GM12874 (cell line): ENCODE measurements at regions not wholly inside any gene's neighbourhood (a gene's known extent, or its start where the extent isn't known, plus 50 kb on each side); places are given as distances from the start of the nearest gene placed in this dataset.

Experiments
- TF ChIP-seq, protein P1 (sequence below): IDR thresholded peaks from 2 replicates; pipeline ENCODE4 v1.5.1; 2011; ENCODE audit warnings: low read depth, mild to moderate bottlenecking, control low read depth, low read length, moderate library complexity; ENCODE audit not compliant: insufficient read depth

DNA sequence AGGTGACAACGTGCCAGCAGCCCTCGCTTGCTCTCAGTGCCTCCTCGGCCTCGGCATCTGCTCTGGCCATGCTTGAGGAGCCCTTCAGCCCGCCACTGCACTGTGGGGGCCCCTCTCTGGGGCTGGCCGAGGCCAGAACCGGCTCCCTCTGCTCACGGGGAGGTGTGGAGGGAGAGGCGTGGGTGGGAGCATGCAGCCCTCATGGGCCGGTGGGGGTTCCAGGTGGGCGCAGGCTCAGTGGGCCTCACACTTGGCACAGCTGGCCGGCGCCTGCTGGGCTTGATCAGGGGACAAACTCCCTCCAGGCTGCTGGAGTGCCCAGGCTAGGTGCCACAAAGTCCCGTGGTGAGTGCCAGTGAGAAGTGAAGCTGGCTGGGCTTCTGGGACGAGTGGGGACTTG is 566.6 kb upstream of the ID4 start:
- TF ChIP-seq, protein P1, sequence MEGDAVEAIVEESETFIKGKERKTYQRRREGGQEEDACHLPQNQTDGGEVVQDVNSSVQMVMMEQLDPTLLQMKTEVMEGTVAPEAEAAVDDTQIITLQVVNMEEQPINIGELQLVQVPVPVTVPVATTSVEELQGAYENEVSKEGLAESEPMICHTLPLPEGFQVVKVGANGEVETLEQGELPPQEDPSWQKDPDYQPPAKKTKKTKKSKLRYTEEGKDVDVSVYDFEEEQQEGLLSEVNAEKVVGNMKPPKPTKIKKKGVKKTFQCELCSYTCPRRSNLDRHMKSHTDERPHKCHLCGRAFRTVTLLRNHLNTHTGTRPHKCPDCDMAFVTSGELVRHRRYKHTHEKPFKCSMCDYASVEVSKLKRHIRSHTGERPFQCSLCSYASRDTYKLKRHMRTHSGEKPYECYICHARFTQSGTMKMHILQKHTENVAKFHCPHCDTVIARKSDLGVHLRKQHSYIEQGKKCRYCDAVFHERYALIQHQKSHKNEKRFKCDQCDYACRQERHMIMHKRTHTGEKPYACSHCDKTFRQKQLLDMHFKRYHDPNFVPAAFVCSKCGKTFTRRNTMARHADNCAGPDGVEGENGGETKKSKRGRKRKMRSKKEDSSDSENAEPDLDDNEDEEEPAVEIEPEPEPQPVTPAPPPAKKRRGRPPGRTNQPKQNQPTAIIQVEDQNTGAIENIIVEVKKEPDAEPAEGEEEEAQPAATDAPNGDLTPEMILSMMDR: no peak

DNA sequence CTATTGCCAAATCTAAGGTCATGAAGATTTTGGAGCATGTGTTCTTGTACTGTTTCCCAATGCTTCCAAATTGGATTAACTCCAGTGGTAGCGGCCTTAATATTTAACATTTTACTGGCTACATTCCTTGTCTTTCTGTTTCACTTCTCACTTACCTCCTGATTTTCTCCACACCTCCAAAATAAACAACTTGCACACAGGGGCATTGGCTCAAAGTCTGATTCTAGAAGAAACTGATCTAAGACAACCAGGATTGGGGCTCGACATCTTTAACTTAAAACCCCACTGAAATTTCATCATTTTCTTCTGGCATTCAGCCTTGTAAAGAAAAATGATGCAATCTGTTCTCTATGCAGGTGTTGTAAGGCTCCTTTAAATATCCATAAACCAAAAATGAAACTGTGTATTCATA is 557.9 kb upstream of the ID4 start:
- TF ChIP-seq, protein P1: no peak

DNA sequence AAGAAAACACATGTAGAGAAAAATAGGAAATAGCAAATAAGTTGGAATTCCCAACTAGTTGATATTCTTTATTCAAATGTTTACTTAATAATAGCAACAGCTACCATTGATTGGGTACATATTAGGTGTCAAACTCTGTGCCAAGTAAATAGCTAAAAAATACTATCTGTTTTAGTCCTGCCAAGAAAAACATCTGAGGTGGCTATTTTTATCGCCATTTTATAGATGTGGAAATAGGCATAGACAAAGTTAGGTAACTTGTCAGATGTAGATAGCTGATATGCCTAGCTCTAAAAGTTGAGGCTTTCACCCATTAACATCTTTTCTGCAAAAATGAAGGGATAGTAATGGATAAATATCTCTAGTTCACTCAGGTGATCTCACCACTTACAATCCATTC is 549.2 kb upstream of the ID4 start:
- TF ChIP-seq, protein P1: no peak

DNA sequence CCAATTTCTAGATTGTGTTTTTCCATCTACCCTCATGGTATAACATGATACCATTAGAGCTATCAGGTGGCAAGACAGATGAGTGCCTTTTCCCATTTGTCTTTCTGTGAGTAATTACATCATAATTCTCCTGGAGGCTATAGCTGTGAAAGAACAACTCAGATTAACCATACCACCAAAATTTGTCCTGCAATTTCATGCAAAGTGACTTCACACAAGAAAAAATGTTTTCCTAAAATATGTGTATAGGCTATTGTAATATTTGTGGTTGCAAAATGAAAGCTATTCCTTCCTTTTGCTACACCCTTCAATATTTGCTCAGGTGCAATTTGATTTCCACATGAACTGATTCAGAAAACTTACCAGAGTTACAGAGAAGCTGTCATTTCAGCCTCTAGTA is 547.7 kb upstream of the ID4 start:
- TF ChIP-seq, protein P1: no peak

DNA sequence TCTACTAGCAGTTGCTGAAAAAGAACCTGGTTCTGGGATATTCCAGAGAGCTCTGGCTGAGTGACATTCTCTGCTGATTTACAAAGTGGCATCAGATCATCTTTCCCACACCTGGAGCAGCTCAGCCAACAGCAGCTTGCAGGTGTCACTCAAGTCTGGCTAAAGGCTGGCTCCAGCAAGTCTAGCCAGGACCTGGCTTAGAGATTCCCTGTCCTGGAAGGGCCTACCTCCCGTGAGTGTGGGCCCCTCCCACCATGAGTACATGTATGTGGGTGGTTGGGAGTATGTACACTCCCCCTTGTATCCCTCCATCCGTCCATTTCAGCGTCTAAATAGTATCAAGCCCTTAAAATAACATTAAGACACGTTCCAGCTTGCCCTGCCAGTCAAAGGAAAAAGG is 539.3 kb upstream of the ID4 start:
- TF ChIP-seq, protein P1: no peak

DNA sequence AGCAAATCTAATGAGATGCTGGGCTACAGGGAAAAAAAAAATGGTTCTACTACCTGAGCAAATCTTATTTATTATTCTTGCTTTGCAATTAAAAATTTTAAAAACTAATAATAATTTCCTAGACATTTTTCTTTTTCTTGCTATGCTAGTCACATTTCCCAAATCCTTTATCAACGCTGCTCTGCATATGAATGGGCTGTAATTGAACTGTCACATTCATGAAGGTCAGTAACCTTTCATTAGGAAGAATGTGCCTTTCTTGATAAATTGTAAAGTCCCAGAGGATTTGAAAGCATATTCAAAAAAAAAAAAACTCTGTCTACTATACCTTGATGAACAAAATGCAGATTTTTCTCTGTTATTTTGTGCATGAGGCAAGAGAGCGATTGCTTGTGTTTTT is 538.7 kb upstream of the ID4 start:
- TF ChIP-seq, protein P1: no peak

DNA sequence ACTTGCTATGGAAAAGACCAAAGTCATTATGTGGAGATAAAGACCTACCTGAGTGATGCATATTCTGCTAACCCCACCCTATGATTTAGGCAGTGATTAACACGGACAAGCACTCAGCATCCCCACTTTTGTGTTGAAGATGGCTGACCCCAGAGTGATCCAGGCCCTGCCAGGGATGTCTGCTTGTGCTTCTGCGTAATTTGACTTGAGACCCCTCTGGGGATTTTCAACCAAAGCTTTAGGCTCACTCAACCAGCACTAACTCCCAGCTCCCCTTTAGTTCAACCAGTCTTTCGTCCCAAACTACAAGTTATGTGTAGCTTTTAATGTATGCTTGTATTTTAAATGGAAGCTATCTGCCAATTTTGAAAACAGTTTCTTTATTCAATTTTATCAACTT is 538.0 kb upstream of the ID4 start:
- TF ChIP-seq, protein P1: no peak

DNA sequence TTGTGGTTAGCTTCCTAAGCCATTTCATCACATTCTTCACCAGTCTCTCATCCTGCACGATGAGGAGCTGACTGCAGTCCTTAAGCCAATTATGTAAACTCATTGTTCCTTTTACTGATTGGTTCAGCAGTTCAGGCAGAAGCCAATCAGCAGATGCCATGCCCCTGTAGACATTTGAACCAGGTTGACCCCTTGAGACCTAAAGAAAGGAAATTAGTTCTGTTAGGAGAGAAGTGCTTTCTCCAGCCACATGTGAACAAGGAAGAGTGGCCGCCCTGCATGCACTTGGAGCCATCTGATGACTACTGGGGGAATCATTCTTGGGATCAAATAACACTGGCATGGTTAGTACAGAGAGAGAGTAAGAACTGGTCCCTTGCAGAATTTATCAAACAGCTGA is 535.2 kb upstream of the ID4 start:
- TF ChIP-seq, protein P1: no peak
